B cell (primary cell): ENCODE measurements at regions not wholly inside any gene's neighbourhood (a gene's known extent, or its start where the extent isn't known, plus 50 kb on each side); places are given as distances from the start of the nearest gene placed in this dataset.

Experiments
- CTCF ChIP-seq: fragments of 200-600 bp; IDR thresholded peaks from one replicate; pipeline ENCODE4 v1.8.0; 2022; ENCODE audit warnings: antibody characterized with exemption, mild to moderate bottlenecking
- EZH2 ChIP-seq: IDR thresholded peaks from 2 replicates; pipeline ENCODE4 v1.6.1; 2012; ENCODE audit warnings: borderline replicate concordance, low read depth, mild to moderate bottlenecking, moderate library complexity, low read length; ENCODE audit not compliant: insufficient read depth, poor library complexity, severe bottlenecking

- TF ChIP-seq CTCF = no peak
- no peak for TF ChIP-seq EZH2
Observed at GRCh38 chr6:104407957-104408356, 451.8 kb downstream of the HACE1 start.
